Activated T-helper 17 cell treated with anti-CD3 and anti-CD28 coated beads, Interleukin-2, amount 50 U/mL, for 72 hours (primary cell): ENCODE measurements at regions not wholly inside any gene's neighbourhood (a gene's known extent, or its start where the extent isn't known, plus 50 kb on each side); places are given as distances from the start of the nearest gene placed in this dataset.

Experiments used
- ATAC-seq: fragments of 150-1000 bp; cut with Tn5 transposase; replicated peaks from 2 replicates; pipeline ENCODE4 v1.10.0; 2021; ENCODE audit warnings: mild to moderate bottlenecking, moderate library complexity
- H3K27ac Mint-ChIP-seq: one replicate; pipeline ENCODE4 v1.8.0; 2022; ENCODE audit warnings: mixed read lengths
- H3K27me3 Mint-ChIP-seq: one replicate; pipeline ENCODE4 v1.8.0; 2022; ENCODE audit warnings: mixed read lengths
- H3K36me3 Mint-ChIP-seq: one replicate; pipeline ENCODE4 v1.8.0; 2022; ENCODE audit warnings: low read depth, mild to moderate bottlenecking, mixed read lengths
- H3K4me1 Mint-ChIP-seq: one replicate; pipeline ENCODE4 v1.8.0; 2022; ENCODE audit warnings: mixed read lengths
- H3K4me3 Mint-ChIP-seq: one replicate; pipeline ENCODE4 v1.8.0; 2022; ENCODE audit warnings: mild to moderate bottlenecking, mixed read lengths
- H3K9me3 Mint-ChIP-seq: one replicate; pipeline ENCODE4 v1.8.0; 2022; ENCODE audit warnings: mixed read lengths

GRCh38 chr2:18423636-18424035 is 136.8 kb downstream of the RDH14 start:
- no peaks in the 10 kb centered on the region for H3K9me3 Mint-ChIP-seq
- no peak overlapping the region for H3K4me3 Mint-ChIP-seq
- no peaks in the 10 kb centered on the region for H3K36me3 Mint-ChIP-seq
- no peaks in the 10 kb centered on the region for H3K4me1 Mint-ChIP-seq
- peaks cover 12% of the 10 kb centered on the region for H3K27me3 Mint-ChIP-seq
- no peak overlapping the region for H3K27ac Mint-ChIP-seq
- no peak for ATAC-seq

DNA sequence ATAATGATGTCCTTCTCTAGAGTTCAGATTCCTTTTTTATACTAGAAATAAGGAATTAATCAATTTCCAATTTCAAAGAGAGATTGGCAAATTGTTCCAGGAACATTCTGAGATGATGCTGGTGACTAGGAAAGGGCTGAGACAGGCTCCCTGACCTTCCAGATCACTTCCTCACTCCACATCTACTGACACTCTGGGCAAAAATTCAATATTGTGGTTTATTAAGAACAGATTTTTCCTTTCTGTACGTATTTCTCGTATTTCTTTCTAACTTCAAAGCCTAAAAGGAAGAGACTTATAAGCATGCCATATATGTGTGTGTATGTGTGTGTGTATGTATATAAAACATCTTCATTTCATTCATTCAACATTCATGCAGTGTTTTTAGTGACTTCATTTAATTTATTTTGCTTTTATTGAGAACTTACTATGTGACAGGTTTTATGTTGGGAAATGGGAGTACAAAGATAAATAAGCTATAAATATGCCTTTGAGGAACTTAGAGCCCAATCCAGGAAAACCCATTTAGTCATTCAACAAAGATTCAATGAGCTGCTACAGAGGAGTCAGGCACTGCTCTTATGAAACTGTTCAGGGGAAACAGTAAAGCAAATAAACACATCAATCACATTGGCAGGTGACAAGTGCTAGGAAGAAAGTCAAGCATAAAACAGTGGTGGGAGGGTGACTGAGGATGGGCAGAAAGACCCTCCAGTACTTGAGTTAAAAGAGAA is 137.9 kb downstream of the RDH14 start:
- Mint-ChIP-seq H3K27ac (no peak overlapping the region), H3K4me1 (no peaks in the 10 kb centered on the region), H3K9me3 (no peaks in the 10 kb centered on the region), H3K36me3 (no peaks in the 10 kb centered on the region), H3K27me3 (peaks cover 12% of the 10 kb centered on the region), H3K4me3 (no peak overlapping the region)
- ATAC-seq: no peak

- Mint-ChIP-seq H3K27me3 (peaks cover 6% of the 10 kb centered on the region), H3K36me3 (no peaks in the 10 kb centered on the region), H3K4me1 (no peaks in the 10 kb centered on the region), H3K4me3 (no peak overlapping the region), H3K9me3 (no peaks in the 10 kb centered on the region), H3K27ac (no peak overlapping the region)
- no peak for ATAC-seq
Observed at GRCh38 chr2:18413676-18414396, 146.6 kb downstream of the RDH14 start.

- Mint-ChIP-seq H3K4me1 (no peaks in the 10 kb centered on the region), H3K27ac (no peak overlapping the region), H3K27me3 (peaks cover 6% of the 10 kb centered on the region), H3K36me3 (no peaks in the 10 kb centered on the region), H3K4me3 (no peak overlapping the region), H3K9me3 (no peaks in the 10 kb centered on the region)
- no peak for ATAC-seq
Observed at GRCh38 chr2:18412980-18413675, 147.3 kb downstream of the RDH14 start.

DNA sequence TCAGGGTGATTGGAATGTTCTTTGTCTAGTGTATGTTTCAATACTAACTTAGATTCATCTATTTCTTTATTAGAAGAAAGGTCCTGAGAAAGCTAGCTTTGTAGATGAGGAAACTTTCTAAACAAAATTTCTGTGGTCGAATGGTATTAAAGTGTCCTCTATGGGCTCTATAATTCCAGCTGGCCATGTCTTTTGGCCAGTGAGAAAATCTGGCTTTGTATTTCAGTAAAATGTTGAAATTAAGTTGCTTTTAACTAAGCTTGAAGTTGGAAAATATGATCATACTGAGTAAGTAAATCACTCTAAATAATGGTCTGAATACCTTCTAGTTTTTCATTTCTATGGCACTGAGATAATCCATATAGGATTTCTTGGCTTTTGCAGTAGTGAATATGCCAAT is 148.8 kb downstream of the RDH14 start:
- Mint-ChIP-seq H3K4me1 (no peaks in the 10 kb centered on the region), H3K36me3 (no peaks in the 10 kb centered on the region), H3K9me3 (no peaks in the 10 kb centered on the region), H3K27ac (no peak overlapping the region), H3K4me3 (no peak overlapping the region), H3K27me3 (peaks cover 6% of the 10 kb centered on the region)
- ATAC-seq: no peak

DNA sequence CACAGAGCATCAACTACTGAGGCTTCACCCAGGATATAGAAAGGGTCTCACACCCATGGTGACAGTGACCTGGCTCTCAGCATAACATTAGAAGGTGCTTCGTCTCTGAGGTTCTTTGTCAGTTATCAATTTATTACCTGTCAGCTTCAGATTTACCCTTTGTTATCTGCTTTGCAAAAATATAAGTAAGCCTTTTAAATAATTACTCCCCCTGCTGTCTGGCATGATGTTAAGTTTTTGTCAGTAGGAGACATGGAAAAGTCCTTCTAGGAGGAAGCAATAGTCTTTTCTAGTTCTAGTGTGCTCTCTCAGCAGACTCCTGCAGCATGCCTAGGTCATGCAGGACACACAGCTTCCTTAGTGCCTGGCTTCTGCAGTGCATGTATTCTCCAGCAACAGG is 149.9 kb downstream of the RDH14 start:
- Mint-ChIP-seq H3K4me3 (no peak overlapping the region), H3K27ac (no peak overlapping the region), H3K9me3 (no peaks in the 10 kb centered on the region), H3K36me3 (no peaks in the 10 kb centered on the region), H3K27me3 (peaks cover 9% of the 10 kb centered on the region), H3K4me1 (no peaks in the 10 kb centered on the region)
- ATAC-seq: no peak

DNA sequence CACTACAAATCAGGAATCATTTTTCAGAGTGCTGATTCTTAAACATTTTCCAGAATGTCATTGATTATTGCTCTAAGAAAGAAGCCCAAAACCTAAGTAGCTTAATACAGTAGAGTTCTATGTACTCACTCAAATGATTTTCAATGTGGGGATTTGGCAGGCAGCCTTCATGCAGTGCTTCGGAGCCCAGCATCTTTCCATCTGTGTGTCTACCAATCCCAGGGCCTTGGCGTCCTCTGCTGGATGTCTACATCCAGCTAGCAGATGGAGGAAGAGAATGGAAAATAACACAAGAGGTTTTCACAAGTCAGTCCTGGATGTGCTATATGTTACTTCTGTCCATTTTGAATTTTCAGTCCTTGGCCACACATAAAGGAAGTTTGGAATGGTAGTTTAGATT is 151.8 kb downstream of the RDH14 start:
- H3K27me3 Mint-ChIP-seq: peaks cover 9% of the 10 kb centered on the region
- no peak for ATAC-seq
- H3K4me1 Mint-ChIP-seq: no peaks in the 10 kb centered on the region
- no peaks in the 10 kb centered on the region for H3K36me3 Mint-ChIP-seq
- H3K27ac Mint-ChIP-seq: no peak overlapping the region
- H3K4me3 Mint-ChIP-seq: no peak overlapping the region
- H3K9me3 Mint-ChIP-seq: no peaks in the 10 kb centered on the region

DNA sequence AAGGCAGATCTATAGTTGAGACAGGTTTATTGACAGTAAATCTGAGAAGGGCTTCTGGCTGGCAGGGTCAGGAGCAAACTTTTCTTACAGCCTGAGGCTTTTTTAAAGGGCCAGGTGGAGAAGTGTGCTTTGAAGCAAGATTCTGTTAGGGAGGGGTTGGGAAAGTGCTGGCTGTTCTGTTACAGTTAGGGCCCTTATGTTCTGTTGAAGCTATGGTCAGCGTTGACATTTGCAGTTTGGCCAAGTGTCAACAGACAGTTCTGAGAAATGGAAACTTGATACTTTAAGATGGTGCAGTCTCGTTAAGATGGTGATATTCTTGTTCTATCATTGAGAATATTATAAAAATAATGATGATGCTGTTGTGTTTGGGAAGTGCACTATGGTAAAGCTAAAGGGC is 154.2 kb downstream of the RDH14 start:
- Mint-ChIP-seq H3K9me3 (no peaks in the 10 kb centered on the region), H3K27ac (no peak overlapping the region), H3K4me3 (no peak overlapping the region), H3K27me3 (peaks cover 13% of the 10 kb centered on the region), H3K4me1 (no peaks in the 10 kb centered on the region), H3K36me3 (no peaks in the 10 kb centered on the region)
- ATAC-seq: no peak

- Mint-ChIP-seq H3K36me3 (no peaks in the 10 kb centered on the region), H3K9me3 (no peaks in the 10 kb centered on the region), H3K27ac (no peak overlapping the region), H3K4me1 (no peaks in the 10 kb centered on the region), H3K4me3 (no peak overlapping the region), H3K27me3 (peaks cover 10% of the 10 kb centered on the region)
- ATAC-seq: no peak
Observed at GRCh38 chr2:18404708-18405107, 155.7 kb downstream of the RDH14 start.

GRCh38 chr2:18403921-18404522 is 156.4 kb downstream of the RDH14 start:
- Mint-ChIP-seq H3K9me3 (no peaks in the 10 kb centered on the region), H3K27me3 (peaks cover 10% of the 10 kb centered on the region), H3K4me1 (no peaks in the 10 kb centered on the region), H3K36me3 (no peaks in the 10 kb centered on the region), H3K4me3 (no peak overlapping the region), H3K27ac (no peak overlapping the region)
- ATAC-seq: no peak

GRCh38 chr2:18402831-18403230 is 157.6 kb downstream of the RDH14 start:
- Mint-ChIP-seq H3K4me1 (no peaks in the 10 kb centered on the region), H3K27me3 (peaks cover 14% of the 10 kb centered on the region), H3K36me3 (no peaks in the 10 kb centered on the region)

GRCh38 chr2:18401471-18401870 is 159.0 kb downstream of the RDH14 start:
- Mint-ChIP-seq H3K27me3 (peaks cover 16% of the 10 kb centered on the region), H3K4me1 (no peaks in the 10 kb centered on the region), H3K36me3 (no peaks in the 10 kb centered on the region), H3K9me3 (no peaks in the 10 kb centered on the region), H3K27ac (no peak overlapping the region), H3K4me3 (no peak overlapping the region)
- ATAC-seq: no peak

More at GRCh38 chr2:18402831-18403230, 157.6 kb downstream of the RDH14 start:
- Mint-ChIP-seq H3K4me3 (no peak overlapping the region), H3K9me3 (no peaks in the 10 kb centered on the region), H3K27ac (no peak overlapping the region)
- no peak for ATAC-seq

DNA sequence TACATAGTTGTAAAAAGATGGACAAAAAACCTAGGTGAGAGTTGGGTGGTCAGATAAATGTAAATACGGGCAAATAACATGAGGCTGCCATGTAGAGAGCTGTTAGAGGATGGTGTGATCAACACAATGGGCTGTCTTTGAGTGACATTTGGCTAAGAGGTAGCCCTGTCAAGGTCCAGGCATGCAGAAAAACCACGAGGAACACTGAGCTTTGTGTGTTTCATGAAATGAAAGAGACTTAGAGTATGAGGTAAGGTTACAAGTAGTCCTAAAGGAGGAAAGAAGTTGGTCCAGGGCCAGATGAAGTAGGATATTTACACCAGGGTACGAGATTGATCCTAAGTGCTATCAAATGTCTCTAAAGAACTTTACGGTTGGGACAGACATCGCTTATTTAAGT is 160.9 kb downstream of the RDH14 start:
- H3K9me3 Mint-ChIP-seq: no peaks in the 10 kb centered on the region
- no peaks in the 10 kb centered on the region for H3K36me3 Mint-ChIP-seq
- H3K4me3 Mint-ChIP-seq: no peak overlapping the region
- no peaks in the 10 kb centered on the region for H3K4me1 Mint-ChIP-seq
- no peak for ATAC-seq
- no peak overlapping the region for H3K27ac Mint-ChIP-seq
- peaks cover 18% of the 10 kb centered on the region for H3K27me3 Mint-ChIP-seq

- no peaks in the 10 kb centered on the region for H3K4me1 Mint-ChIP-seq
- peaks cover 21% of the 10 kb centered on the region for H3K27me3 Mint-ChIP-seq
- no peak for ATAC-seq
- H3K4me3 Mint-ChIP-seq: no peak overlapping the region
- H3K9me3 Mint-ChIP-seq: no peaks in the 10 kb centered on the region
- no peak overlapping the region for H3K27ac Mint-ChIP-seq
- H3K36me3 Mint-ChIP-seq: no peaks in the 10 kb centered on the region
Observed at GRCh38 chr2:18398833-18399232, 161.6 kb downstream of the RDH14 start.
